ENCODE measurements at regions not wholly inside any gene's neighbourhood (a gene's known extent, or its start where the extent isn't known, plus 50 kb on each side); places are given as distances from the start of the nearest gene placed in this dataset.

GRCh38 chr3:24650839-24651238, 156.2 kb upstream of the THRB start:
- no peak for DNase-seq (ENCODE audit: low spot score)
- CTCF ChIA-PET, result no interaction called here
- POLR2A ChIA-PET (ENCODE audit: low non-redundant PET), result no interaction called here

GRCh38 chr3:24657870-24658510, 163.3 kb upstream of the THRB start:
- no peak for TF ChIP-seq CTCF (conservative IDR thresholded peaks at IDR 0.05; ENCODE audit: low read depth)
- CTCF ChIA-PET, result interaction anchor here (0.7 kb wide), 1 partner anchor 570 kb away, joined by 4 read pairs; no protein-coding TSS in a partner anchor
- H3K27ac ChIP-seq, result no peak overlapping the region
- POLR2A ChIA-PET (ENCODE audit: low non-redundant PET), result no interaction called here
- DNase-seq (ENCODE audit: low spot score), result no peak

More at GRCh38 chr3:24650839-24651238, 156.2 kb upstream of the THRB start:
- no peak for TF ChIP-seq CTCF (conservative IDR thresholded peaks at IDR 0.05; ENCODE audit: low read depth)
- no peak overlapping the region for H3K27ac ChIP-seq

- ChIA-PET POLR2A (ENCODE audit: low non-redundant PET) (no interaction called here), CTCF (no interaction called here)
- no peak for TF ChIP-seq CTCF (conservative IDR thresholded peaks at IDR 0.05; ENCODE audit: low read depth)
- no peak overlapping the region for H3K27ac ChIP-seq
- no peak for DNase-seq (ENCODE audit: low spot score)
These were observed 166.5 kb upstream of the THRB start for GRCh38 chr3:24661175-24661584.

- POLR2A ChIA-PET (ENCODE audit: low non-redundant PET), result no interaction called here
- TF ChIP-seq CTCF (conservative IDR thresholded peaks at IDR 0.05; ENCODE audit: low read depth), result no peak
- no peak for DNase-seq (ENCODE audit: low spot score)
- CTCF ChIA-PET, result interaction anchor here (0.7 kb wide), 1 partner anchor 17 kb away, joined by 3 read pairs; no protein-coding TSS in a partner anchor
- H3K27ac ChIP-seq, result no peak overlapping the region
These were observed 168.0 kb upstream of the THRB start for GRCh38 chr3:24662449-24663345.

- no peak overlapping the region for H3K27ac ChIP-seq
- TF ChIP-seq CTCF (conservative IDR thresholded peaks at IDR 0.05; ENCODE audit: low read depth), result no peak
- no peak for DNase-seq (ENCODE audit: low spot score)
- ChIA-PET CTCF (no interaction called here), POLR2A (ENCODE audit: low non-redundant PET) (no interaction called here)
These were observed 168.8 kb upstream of the THRB start for GRCh38 chr3:24663406-24663805.

- no peak for TF ChIP-seq CTCF (conservative IDR thresholded peaks at IDR 0.05; ENCODE audit: low read depth)
- no peak for DNase-seq (ENCODE audit: low spot score)
- H3K27ac ChIP-seq, result no peak overlapping the region
- ChIA-PET CTCF (no interaction called here), POLR2A (ENCODE audit: low non-redundant PET) (no interaction called here)
These were observed 173.4 kb upstream of the THRB start for GRCh38 chr3:24668039-24668438.

All from RWPE1 (cell line).